G401.6 (cell line): ENCODE measurements at regions not wholly inside any gene's neighbourhood (a gene's known extent, or its start where the extent isn't known, plus 50 kb on each side); places are given as distances from the start of the nearest gene placed in this dataset.
"Not testable (repeated sequence)": the region's sequence is repeated elsewhere in the genome, so short reads cannot be mapped to it uniquely, and the experiment has no call there.

Experiments
- FAIRE-seq: peaks from 2 replicates; lab custom pipeline; 2012; peaks lifted over from hg19 to GRCh38; lab: Jason Lieb, UNC

- no peak for FAIRE-seq
Measured at GRCh38 chr9:75461183-75461582, 372.9 kb downstream of the OSTF1 start.

- no peak for FAIRE-seq
Measured at GRCh38 chr9:75462866-75463265, 374.6 kb downstream of the OSTF1 start.

DNA sequence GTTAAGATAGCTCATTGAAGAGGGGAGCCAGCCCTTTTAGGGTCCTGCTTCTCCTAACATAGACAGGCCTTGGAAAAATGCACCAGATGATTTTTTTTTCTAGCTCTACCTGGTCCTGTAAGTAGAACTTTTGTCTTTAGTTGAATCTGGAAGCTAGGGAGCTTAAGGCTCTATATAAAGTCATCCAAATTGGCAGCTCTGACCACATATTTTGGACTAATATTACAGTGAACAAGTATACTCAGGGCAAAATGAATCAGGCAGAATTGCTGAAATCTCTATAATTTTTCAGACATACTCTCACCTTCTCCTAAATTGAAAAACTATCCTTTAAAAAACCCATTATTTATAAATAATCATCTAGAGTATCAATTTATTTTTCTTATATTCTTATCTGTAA is 375.6 kb downstream of the OSTF1 start:
- no peak for FAIRE-seq

DNA sequence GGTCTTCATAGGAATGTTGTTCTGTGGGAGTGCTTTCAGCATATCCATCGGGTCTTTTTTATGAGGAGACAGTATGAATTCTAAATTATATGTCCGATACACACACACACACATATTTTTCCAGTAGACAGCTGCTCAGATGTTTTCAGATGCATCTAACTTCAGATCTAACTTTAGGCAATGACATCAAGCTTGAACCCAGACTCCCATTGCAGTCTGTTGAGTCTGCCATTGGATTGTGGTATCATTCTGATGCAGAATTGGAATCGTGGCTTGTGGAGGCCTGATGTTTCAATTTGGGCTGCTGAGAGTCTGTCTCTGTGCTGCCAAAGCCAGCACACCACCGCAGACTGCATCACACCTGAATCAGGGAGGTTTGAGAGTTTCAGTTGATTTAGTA is 376.4 kb downstream of the OSTF1 start:
- FAIRE-seq: no peak

- FAIRE-seq: no peak
Measured at GRCh38 chr9:75467142-75467541, 378.8 kb downstream of the OSTF1 start.

DNA sequence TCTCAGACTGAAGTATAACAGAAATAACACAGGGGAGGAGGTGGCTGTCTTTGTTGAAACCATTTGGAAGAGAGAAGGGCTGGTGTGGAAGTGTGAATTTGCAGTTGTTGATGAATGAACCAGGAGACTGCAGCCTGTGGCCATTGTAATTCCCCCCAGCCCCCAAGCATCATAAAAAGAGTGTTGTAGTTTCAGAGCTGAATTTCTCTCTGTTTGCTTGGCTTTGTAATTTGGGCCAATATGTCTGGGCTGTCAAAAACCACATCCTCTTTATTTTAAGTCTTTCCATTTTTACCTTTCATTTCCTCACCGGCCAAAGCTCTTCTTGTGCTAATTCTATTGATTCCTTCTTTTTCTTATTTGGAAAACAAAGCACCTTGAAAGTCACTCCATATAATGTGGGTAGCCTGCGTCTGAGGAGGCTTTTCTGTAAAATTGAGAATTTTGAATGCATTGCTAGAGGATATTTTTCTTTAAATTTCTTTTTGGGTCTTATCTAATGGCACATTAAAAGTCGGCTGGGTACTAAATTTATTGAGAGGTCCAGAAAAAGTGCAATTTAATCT is 383.3 kb downstream of the OSTF1 start:
- FAIRE-seq: no peak

- FAIRE-seq: no peak
Measured at GRCh38 chr9:75482566-75482965, 394.3 kb downstream of the OSTF1 start.

- FAIRE-seq: no peak
Measured at GRCh38 chr9:75483636-75484035, 395.3 kb downstream of the OSTF1 start.

DNA sequence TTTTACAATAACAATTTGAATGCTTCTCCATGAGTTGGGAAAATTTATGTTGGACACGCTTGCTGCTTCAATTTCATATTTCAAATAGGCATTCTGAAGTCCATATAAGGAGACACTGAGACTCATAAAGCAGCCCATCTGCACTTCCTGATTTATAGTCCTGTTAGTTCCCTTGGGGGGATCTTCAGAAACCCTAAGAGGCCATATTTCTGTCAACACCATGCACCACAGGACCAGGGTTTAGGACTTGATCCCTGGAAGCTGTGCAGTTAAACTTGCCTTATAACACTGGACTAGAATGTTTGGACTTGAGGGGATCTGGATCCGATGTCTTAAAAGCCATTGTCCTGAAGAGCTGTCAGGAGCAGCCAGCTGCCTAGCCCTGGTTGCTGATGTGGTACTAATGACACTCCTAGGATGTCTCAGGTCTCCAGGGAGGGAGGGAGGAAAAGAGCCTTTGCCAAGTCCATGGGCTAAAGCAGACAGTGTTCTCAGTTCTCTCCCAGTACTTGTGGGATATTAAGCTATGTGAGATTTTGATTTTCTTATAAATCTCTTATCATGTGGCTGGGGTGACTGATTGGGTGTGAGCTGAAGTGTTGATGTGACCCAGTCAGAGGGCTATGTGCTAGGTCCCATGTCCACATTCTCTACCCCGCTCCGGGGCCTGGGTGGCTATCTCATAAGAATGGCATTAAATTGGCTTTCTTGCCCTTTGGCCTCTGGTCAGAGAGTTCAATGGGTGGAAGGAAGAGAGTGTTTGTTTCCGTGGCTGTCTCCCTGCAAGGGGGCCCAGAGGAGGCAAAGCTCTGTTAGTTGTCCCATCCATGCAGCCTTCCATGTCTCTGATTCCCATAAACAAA is 399.8 kb downstream of the OSTF1 start:
- FAIRE-seq: no peak

- no peak for FAIRE-seq
Measured at GRCh38 chr9:75488719-75489110, 400.4 kb downstream of the OSTF1 start.

GRCh38 chr9:75490326-75490725 is 400.1 kb upstream of the PCSK5 start:
- no peak for FAIRE-seq

GRCh38 chr9:75491533-75491932 is 398.9 kb upstream of the PCSK5 start:
- FAIRE-seq: no peak

DNA sequence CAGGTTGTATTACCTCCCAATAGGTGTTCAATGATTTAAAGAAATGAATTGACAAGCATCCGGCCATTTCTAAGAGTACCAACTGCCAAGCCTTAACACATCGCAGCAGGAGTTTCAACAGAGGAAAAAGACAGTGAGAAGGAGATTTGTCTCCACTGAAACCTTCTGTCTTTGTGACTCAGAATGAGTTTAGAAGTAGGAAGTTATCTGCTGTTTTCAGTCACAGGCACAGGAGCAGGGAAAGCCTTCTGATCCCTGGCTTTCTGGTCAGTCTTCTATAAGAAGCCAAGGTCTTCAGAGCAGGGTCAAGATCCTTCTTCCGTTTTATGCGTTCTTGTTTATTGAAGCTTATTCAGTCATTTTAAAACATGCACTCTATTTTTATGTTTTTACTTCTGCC is 390.7 kb upstream of the PCSK5 start:
- FAIRE-seq: no peak

DNA sequence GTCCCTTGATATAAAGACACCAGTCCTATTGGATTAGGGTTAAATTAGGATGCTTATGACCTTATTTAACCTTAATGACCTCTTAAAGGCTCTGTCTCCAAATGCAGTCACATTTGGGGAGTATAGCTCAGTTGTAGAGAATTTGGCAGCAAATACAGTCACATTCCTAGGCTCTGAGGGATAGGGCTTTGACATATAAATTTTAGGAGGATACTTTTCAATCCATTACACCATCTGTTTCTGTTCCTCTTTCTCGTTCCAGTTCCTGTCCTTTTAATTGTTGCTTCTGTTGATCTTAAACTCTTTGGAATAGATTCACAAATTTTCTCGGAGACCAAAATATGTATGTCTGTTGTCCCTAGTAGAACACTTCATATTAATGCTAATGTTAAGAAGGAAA is 390.0 kb upstream of the PCSK5 start:
- no peak for FAIRE-seq

DNA sequence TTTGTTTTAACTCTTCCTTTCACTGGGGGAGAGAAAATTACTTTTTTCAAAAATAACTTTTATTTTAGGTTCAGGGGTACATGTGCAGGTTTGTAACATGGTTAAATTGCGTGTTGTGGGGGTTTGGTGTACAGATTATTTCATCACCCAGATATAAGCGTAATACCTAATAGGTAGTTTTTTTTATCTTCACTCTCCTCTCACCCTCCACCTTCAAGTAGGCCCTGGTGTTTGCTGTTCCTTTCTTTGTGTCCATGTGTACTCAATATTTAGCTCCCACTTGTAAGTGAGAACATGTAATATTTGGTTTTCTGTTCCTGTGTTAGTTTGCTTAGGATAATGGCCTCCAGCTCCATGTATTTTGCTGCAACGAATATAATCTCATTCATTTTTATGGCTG is 389.5 kb upstream of the PCSK5 start:
- FAIRE-seq: not testable (repeated sequence)

- no peak for FAIRE-seq
Measured at GRCh38 chr9:75504721-75505120, 385.8 kb upstream of the PCSK5 start.

DNA sequence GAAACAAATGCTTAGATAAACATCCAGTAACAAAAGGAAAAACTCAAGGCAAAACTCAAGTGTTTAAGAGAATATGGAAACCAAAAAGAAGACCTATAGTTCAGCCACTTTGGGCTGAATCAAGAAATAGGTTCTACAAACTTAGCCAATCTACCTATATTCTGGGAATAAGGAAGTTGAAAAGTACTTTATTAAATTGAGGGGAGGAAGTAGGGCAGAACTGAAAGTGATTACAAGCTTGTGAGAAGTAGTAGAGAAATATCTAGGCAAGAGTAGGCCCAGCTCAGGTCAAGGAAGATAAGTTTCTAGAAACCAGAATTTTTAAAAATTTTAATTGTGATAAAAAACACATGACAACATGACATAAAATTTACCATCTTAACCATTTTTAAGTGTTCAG is 384.8 kb upstream of the PCSK5 start:
- FAIRE-seq: no peak

DNA sequence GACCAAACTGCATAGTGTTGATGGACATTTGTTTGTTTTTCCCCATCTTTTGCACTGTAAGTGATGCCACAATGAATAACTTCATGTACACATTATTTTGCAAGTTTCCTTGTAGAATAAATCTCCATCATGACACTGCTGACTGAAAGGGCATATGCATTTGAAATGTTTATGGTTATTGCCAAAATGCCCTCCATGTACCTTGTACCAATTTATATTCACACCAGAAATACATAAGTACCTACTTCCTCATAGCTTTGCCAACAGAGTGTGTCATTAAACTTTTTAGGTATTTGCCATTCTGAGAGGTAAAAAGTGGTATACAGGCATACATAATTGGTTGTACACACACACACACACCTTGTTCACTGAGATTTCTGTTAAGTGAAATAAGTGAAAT is 361.0 kb upstream of the PCSK5 start:
- no peak for FAIRE-seq

- FAIRE-seq: no peak
Measured at GRCh38 chr9:75531588-75531987, 358.9 kb upstream of the PCSK5 start.

DNA sequence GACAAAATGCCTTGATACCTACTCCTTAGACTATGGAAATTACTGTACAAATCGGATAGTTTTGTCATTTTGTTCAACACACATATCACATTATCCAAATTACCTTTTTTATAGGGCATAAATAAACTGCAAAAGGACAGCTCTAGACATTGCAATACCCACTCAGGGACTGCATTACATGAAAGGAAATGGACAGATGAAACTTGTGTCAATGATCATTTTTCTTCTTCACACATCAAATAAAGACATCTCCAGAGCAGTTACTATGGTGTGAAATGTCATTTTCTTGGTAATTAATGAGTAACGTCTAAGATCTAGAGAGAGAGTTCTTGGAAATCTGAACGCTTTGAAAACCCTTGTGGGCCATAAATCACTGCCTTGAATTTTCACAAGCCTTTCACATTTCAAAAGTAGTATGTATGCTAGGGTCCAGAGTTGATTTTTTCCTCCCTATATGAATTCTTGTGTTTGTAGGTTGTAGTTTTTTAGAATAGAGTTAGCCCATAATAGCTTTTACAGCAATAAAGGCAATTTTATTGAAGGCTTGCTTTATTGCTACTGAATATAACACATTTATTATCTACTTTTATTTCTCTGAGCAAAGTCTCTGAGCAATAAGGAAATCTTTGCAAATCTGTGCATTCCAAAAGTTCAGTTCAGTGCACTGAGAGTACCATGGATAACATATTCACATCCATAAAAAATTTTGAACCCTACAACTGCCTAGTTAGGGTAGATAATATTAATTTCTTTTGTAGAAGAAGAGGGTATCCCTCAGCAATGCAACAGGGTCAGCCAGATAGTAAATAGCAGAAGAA is 358.0 kb upstream of the PCSK5 start:
- no peak for FAIRE-seq

DNA sequence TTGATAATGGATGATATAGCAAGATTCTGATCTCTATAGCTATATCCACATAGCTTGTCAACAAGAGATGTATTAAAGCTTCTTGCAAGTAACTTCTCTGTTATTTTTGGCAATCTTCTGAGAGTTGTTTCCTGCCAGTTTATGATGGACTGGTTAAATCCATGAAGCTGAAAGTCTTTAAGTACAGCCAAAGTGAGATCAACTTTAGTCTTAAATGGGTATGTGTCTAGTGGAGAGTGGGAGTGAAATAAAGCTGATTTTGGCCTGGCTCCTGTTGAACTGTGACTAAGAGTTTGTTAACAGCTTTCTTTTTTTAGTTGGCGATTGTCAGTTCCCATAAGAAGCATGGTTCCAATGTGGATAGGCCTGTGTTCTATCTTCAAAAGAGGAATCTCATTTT is 350.9 kb upstream of the PCSK5 start:
- no peak for FAIRE-seq

- no peak for FAIRE-seq
Measured at GRCh38 chr9:75540185-75540584, 350.3 kb upstream of the PCSK5 start.

DNA sequence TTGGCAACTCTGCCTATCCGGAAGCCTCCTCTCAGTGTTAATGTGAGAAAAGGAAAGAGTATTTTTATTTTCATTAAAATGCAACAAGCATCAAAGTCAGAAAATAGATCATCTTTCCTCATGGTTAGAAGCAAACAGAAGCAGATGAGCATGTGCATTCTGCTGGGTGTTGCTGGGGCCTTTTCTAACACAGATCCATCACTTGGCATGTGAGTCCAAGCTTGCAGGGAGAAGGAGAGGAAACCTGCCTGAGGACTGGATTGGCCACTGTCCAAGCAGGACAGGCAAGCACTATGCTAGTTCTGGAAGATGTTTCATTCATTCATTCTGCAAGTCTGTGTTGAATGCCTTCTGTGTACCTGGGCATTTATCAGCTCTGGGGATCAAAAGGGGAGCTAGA is 348.7 kb upstream of the PCSK5 start:
- no peak for FAIRE-seq
